Endothelial cell of umbilical vein (primary cell): ENCODE measurements at regions not wholly inside any gene's neighbourhood (a gene's known extent, or its start where the extent isn't known, plus 50 kb on each side); places are given as distances from the start of the nearest gene placed in this dataset.

Source experiments
- BruUV-seq: library from RNA; stranded (reverse); fragments of 400-500 nt; replicated peaks from 2 replicates; lab custom pipeline; 2021; lab: Mats Ljungman, UMichigan
- CTCF ChIA-PET: fragments of 300-600, 350-600 bp; sonication (Branson Sonifier 250); formaldehyde crosslinking; loops from one replicate; lab custom pipeline; 2021; ENCODE audit warnings: antibody characterized with exemption, inconsistent platforms; lab: Charles Lee
- POLR2A ChIA-PET: fragments of 300-600, 350-600 bp; sonication (Branson Sonifier 250); formaldehyde crosslinking; loops from one replicate; lab custom pipeline; 2021; ENCODE audit warnings: antibody characterized with exemption, inconsistent platforms; lab: Charles Lee
- DNase-seq: peaks from one replicate; pipeline ENCODE4 v3.0.0-alpha.2; 2011; ENCODE audit warnings: low read depth, low spot score
- FAIRE-seq: peaks from 2 replicates; lab custom pipeline; 2011; peaks lifted over from hg19 to GRCh38; lab: Jason Lieb, UNC
- H2AFZ ChIP-seq: 2 replicates; pipeline ENCODE4 v1.6.0; 2012; ENCODE audit warnings: low read depth, low read length, control low read depth, inconsistent platforms
- H3K27ac ChIP-seq: 2 replicates; pipeline ENCODE4 v1.5.1; 2011; ENCODE audit warnings: low read depth, mild to moderate bottlenecking, control low read depth, low read length, moderate library complexity; ENCODE audit not compliant: insufficient read depth
- H3K27me3 ChIP-seq, 2 experiments: 2 replicates each; pipeline versions ENCODE4 v1.6.0 to v1.6.1; 2011; ENCODE audit warnings: low read length in 2 of 2, mixed read lengths in 1 of 2; ENCODE audit not compliant: control insufficient read depth in 2 of 2, insufficient read depth in 2 of 2
- H3K36me3 ChIP-seq, 2 experiments: 2 replicates in 1 of 2; 3 replicates in 1 of 2; pipeline ENCODE4 v1.5.1; 2011; ENCODE audit warnings: low read length in 2 of 2, mild to moderate bottlenecking in 1 of 2, moderate library complexity in 1 of 2; ENCODE audit not compliant: control insufficient read depth in 2 of 2, insufficient read depth in 2 of 2; ENCODE audit errors: extremely low read depth in 1 of 2
- H3K4me1 ChIP-seq: 3 replicates; pipeline ENCODE4 v1.5.1; 2011; ENCODE audit warnings: mild to moderate bottlenecking, low read length; ENCODE audit not compliant: control insufficient read depth, insufficient read depth; ENCODE audit errors: extremely low read depth
- H3K4me2 ChIP-seq: 2 replicates; pipeline ENCODE4 v1.6.1; 2011; ENCODE audit warnings: low read length, control low read depth, mixed read lengths; ENCODE audit not compliant: insufficient read depth
- H3K4me3 ChIP-seq, 3 experiments: fragments of 200-600 bp in 1 of 3; sonication (generic), shearing (Covaris generic) in 1 of 3; replicated peaks in 1 of 3; 2 replicates each; pipeline ENCODE4 v1.5.1; 2011 to 2016; ENCODE audit warnings: control low read depth in 3 of 3, low read length in 3 of 3, mild to moderate bottlenecking in 2 of 3, inconsistent platforms in 1 of 3, low read depth in 1 of 3, moderate library complexity in 1 of 3; ENCODE audit not compliant: insufficient read depth in 1 of 3
- H3K79me2 ChIP-seq: 2 replicates; pipeline ENCODE4 v1.6.0; 2012; ENCODE audit warnings: low read length, inconsistent platforms; ENCODE audit not compliant: control insufficient read depth, insufficient read depth
- H3K9ac ChIP-seq: replicated peaks from 2 replicates; pipeline ENCODE3; 2011; ENCODE audit warnings: low read length, control low read depth; ENCODE audit not compliant: insufficient read depth; ENCODE audit errors: extremely low read depth
- H3K9me1 ChIP-seq: replicated peaks from 3 replicates; pipeline ENCODE4 v1.6.0; 2011; ENCODE audit warnings: mild to moderate bottlenecking, low read length; ENCODE audit not compliant: control insufficient read depth, insufficient read depth; ENCODE audit errors: extremely low read depth
- H3K9me3 ChIP-seq: replicated peaks from 2 replicates; pipeline ENCODE4 v1.5.1; 2012; ENCODE audit warnings: low read length, inconsistent platforms; ENCODE audit not compliant: control insufficient read depth, insufficient read depth
- H4K20me1 ChIP-seq: replicated peaks from 2 replicates; pipeline ENCODE3; 2011; ENCODE audit warnings: mild to moderate bottlenecking, low read length; ENCODE audit not compliant: control insufficient read depth, insufficient read depth; ENCODE audit errors: extremely low read depth
- CTCF ChIP-seq, 2 donors: IDR thresholded peaks; 1 replicate in 1 of 2; 2 replicates in 1 of 2; pipeline ENCODE4 v1.5.1; 2011; ENCODE audit warnings: low read length in 2 of 2, mild to moderate bottlenecking in 2 of 2, moderate library complexity in 2 of 2, control low read depth in 1 of 2, inconsistent platforms in 1 of 2, low read depth in 1 of 2; ENCODE audit not compliant: insufficient read depth in 1 of 2; ENCODE audit errors: extremely low read depth in 1 of 2
- EZH2 ChIP-seq: IDR thresholded peaks from 2 replicates; pipeline ENCODE4 v1.6.1; 2012; ENCODE audit warnings: borderline replicate concordance, low read depth, mild to moderate bottlenecking, moderate library complexity, low read length, inconsistent platforms; ENCODE audit not compliant: severe bottlenecking
- FOS ChIP-seq: IDR thresholded peaks from 2 replicates; pipeline ENCODE4 v1.6.1; 2011; ENCODE audit warnings: mild to moderate bottlenecking, low read length, moderate library complexity, borderline replicate concordance; ENCODE audit not compliant: insufficient read depth
- GATA2 ChIP-seq: IDR thresholded peaks from 2 replicates; pipeline ENCODE4 v1.7.0; 2011; ENCODE audit warnings: low read depth, mild to moderate bottlenecking, moderate library complexity, mixed read lengths, low read length; ENCODE audit not compliant: insufficient read length, insufficient read depth
- JUN ChIP-seq: IDR thresholded peaks from 2 replicates; pipeline ENCODE4 v1.6.1; 2011; ENCODE audit warnings: borderline replicate concordance, low read depth; ENCODE audit not compliant: insufficient read length, insufficient read depth
- MAX ChIP-seq: IDR thresholded peaks from 2 replicates; pipeline ENCODE4 v1.6.1; 2011; ENCODE audit not compliant: insufficient read depth, insufficient read length
- MYC ChIP-seq: IDR thresholded peaks from one replicate; pipeline ENCODE4 v1.6.1; 2011; ENCODE audit warnings: mild to moderate bottlenecking, low read depth, low read length
- POLR2A ChIP-seq: IDR thresholded peaks from 2 replicates; pipeline ENCODE4 v1.6.1; 2012; ENCODE audit warnings: low read depth, mild to moderate bottlenecking, control low read depth, low read length
- POLR2AphosphoS5 ChIP-seq: IDR thresholded peaks from 2 replicates; pipeline ENCODE4 v1.6.1; 2012; ENCODE audit warnings: low read depth, mild to moderate bottlenecking, control low read depth, low read length, moderate library complexity; ENCODE audit not compliant: insufficient read depth
- dilution Hi-C: fragments of 300-500 bp; cut with MboI; formaldehyde crosslinking; loops from one replicate; pipeline ENCODE4 v1.15.0; 2019; ENCODE audit warnings: low sequenced_read_pairs; ENCODE audit not compliant: extremely low pct_ligation_motif_present
- intact Hi-C: fragments of 100-400 bp; cut with micrococcal nuclease; formaldehyde crosslinking; loops from one replicate; pipeline ENCODE4 v1.10.0; 2022

GRCh38 chr4:82217986-82218715 is 155.6 kb downstream of the HNRNPD start:
- dilution Hi-C loops (no loop called here), intact Hi-C loops (no loop called here)
- Histone ChIP-seq H3K9ac (no peak overlapping the region), H3K9me3 (no peaks in the 10 kb centered on the region), H3K4me1 (no peaks in the 10 kb centered on the region), H3K27ac (no peak overlapping the region), H3K79me2 (no peaks in the 10 kb centered on the region), H4K20me1 (no peaks in the 10 kb centered on the region), H2AFZ (no peak overlapping the region), H3K27me3 (no peaks in the 10 kb centered on the region), H3K9me1 (peaks cover 2% of the 10 kb centered on the region), H3K4me2 (no peak overlapping the region), H3K4me3 (no peak overlapping the region), H3K36me3 (no peaks in the 10 kb centered on the region)
- DNase-seq = no peak
- ChIA-PET POLR2A (no interaction called here), CTCF (interaction anchor here (1.1 kb wide), 1 partner anchor 9 kb away, joined by 3 read pairs; no protein-coding TSS in a partner anchor)
- FAIRE-seq = no peak
- no TSS peak for BruUV-seq
- TF ChIP-seq MYC (no peak), CTCF (IDR thresholded peaks at IDR 0.05; ENCODE audit: extremely low read depth in 1 of 2, insufficient read depth in 1 of 2, low read depth in 1 of 2, low read length in 2 of 2) (peak in 1 of 2 donors; percentile 31)

GRCh38 chr4:82216219-82216618 is 157.6 kb downstream of the HNRNPD start:
- H3K4me3 ChIP-seq = no peak overlapping the region
- CTCF ChIA-PET = no interaction called here
- H3K9ac ChIP-seq = no peak overlapping the region
- dilution Hi-C loops (no loop called here), intact Hi-C loops (no loop called here)
- POLR2A ChIA-PET = no interaction called here
- TF ChIP-seq GATA2 (no peak), JUN (no peak), FOS (no peak), CTCF (IDR thresholded peaks at IDR 0.05; ENCODE audit: extremely low read depth in 1 of 2, insufficient read depth in 1 of 2, low read depth in 1 of 2, low read length in 2 of 2) (no peak), EZH2 (no peak), MYC (no peak), POLR2AphosphoS5 (no peak), MAX (no peak), POLR2A (no peak)
- no peaks in the 10 kb centered on the region for H4K20me1 ChIP-seq
- no TSS peak for BruUV-seq
- H3K27me3 ChIP-seq = no peaks in the 10 kb centered on the region
- H3K36me3 ChIP-seq = no peaks in the 10 kb centered on the region
- FAIRE-seq (no peak), DNase-seq (no peak)
- no peaks in the 10 kb centered on the region for H3K79me2 ChIP-seq
- no peak overlapping the region for H3K4me2 ChIP-seq
- peaks cover 2% of the 10 kb centered on the region for H3K9me1 ChIP-seq
- H2AFZ ChIP-seq = no peak overlapping the region
- H3K9me3 ChIP-seq = no peaks in the 10 kb centered on the region
- H3K27ac ChIP-seq = no peak overlapping the region
- H3K4me1 ChIP-seq = no peaks in the 10 kb centered on the region
